Tibial nerve (tissue), 3 donors: ENCODE measurements at regions not wholly inside any gene's neighbourhood (a gene's known extent, or its start where the extent isn't known, plus 50 kb on each side); places are given as distances from the start of the nearest gene placed in this dataset.

Source experiments
- POLR2A ChIP-seq, 2 donors: fragments of 450-650 bp; IDR thresholded peaks; one replicate each; pipeline ENCODE4 v1.6.1; 2017; ENCODE audit warnings: antibody characterized with exemption in 2 of 2, mild to moderate bottlenecking in 2 of 2, moderate library complexity in 2 of 2
- TF ChIP-seq, protein P1 (sequence below), 5 experiments: fragments of 200-600 bp in 3 of 5; fragments of 450-650 bp in 2 of 5; sonication (generic) in 3 of 5; IDR thresholded peaks; one replicate each; pipeline ENCODE4 v1.5.1; 2016 to 2019; ENCODE audit warnings: antibody characterized with exemption in 5 of 5, mild to moderate bottlenecking in 3 of 5, moderate library complexity in 2 of 5

DNA sequence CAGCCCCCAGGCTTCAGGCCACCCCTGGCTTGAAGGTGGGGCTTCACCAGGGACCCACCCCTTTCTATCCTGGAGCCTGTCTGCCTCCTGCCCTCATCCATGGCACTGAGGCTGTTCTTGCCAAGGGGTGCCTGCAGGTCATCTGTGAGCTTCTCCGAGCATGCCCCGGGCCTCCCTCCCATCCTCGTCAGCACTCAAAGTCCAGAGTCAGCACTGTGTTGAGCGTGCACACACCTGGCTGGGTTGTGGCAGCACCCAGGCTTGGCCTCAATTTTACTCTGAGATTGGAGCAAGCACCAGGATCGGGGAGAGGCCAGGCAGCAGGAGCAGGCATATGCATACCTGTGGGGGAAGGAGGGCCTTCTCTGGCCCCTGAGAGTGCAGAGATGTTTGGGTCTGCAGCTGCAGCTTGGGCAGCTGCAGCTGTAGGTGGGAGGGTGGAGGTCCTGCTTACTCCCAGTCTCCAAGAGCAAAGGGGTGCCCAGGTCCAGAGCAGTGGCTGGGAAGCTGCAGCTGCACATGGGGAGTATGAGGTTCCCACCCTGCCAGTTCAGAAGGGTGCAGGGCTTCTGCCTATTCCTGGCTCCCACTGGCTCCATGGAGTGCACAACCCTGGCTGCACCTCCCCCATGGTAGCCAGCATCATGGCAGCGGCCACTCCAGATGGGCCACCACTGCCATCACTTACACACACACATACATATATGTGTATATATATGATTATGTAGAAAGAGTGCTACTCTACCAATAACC, 488.7 kb downstream of the JRKL start:
- TF ChIP-seq, protein P1, sequence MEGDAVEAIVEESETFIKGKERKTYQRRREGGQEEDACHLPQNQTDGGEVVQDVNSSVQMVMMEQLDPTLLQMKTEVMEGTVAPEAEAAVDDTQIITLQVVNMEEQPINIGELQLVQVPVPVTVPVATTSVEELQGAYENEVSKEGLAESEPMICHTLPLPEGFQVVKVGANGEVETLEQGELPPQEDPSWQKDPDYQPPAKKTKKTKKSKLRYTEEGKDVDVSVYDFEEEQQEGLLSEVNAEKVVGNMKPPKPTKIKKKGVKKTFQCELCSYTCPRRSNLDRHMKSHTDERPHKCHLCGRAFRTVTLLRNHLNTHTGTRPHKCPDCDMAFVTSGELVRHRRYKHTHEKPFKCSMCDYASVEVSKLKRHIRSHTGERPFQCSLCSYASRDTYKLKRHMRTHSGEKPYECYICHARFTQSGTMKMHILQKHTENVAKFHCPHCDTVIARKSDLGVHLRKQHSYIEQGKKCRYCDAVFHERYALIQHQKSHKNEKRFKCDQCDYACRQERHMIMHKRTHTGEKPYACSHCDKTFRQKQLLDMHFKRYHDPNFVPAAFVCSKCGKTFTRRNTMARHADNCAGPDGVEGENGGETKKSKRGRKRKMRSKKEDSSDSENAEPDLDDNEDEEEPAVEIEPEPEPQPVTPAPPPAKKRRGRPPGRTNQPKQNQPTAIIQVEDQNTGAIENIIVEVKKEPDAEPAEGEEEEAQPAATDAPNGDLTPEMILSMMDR (IDR thresholded peaks at IDR 0.05) = no peak
- no peak for TF ChIP-seq POLR2A (IDR thresholded peaks at IDR 0.05)
